GM12864 (cell line): ENCODE measurements at regions not wholly inside any gene's neighbourhood (a gene's known extent, or its start where the extent isn't known, plus 50 kb on each side); places are given as distances from the start of the nearest gene placed in this dataset.
A peak's percentile ranks its signal among the peaks of the same experiment; 100 is the strongest.

ENCODE experiments used
- DNase-seq: peaks from one replicate; pipeline ENCODE4 v3.0.0-alpha.2; 2011; ENCODE audit warnings: low read depth
- H3K4me3 ChIP-seq: 2 replicates; pipeline ENCODE4 v1.5.1; 2011; ENCODE audit warnings: mild to moderate bottlenecking, low read depth, low read length, control low read depth
- CTCF ChIP-seq: IDR thresholded peaks from 2 replicates; pipeline ENCODE4 v1.5.1; 2011; ENCODE audit warnings: low read depth, mild to moderate bottlenecking, moderate library complexity, low read length, control low read depth, inconsistent platforms; ENCODE audit errors: missing control alignments

GRCh38 chr3:170814822-170815221, 55.2 kb downstream of the RPL22L1 start:
- TF ChIP-seq CTCF, result no peak
- no peak overlapping the region for H3K4me3 ChIP-seq
- DNase-seq, result no peak

GRCh38 chr3:170813266-170813665, 56.7 kb downstream of the RPL22L1 start:
- no peak for TF ChIP-seq CTCF
- DNase-seq, result no peak
- H3K4me3 ChIP-seq, result no peak overlapping the region

- H3K4me3 ChIP-seq, result no peak overlapping the region
- peak; percentile 44 for DNase-seq
- TF ChIP-seq CTCF, result peak; percentile 85
Observed at GRCh38 chr3:170811928-170812591, 57.9 kb downstream of the RPL22L1 start.

- no peak for DNase-seq
- no peak overlapping the region for H3K4me3 ChIP-seq
Observed at GRCh38 chr3:170811515-170811914, 58.5 kb downstream of the RPL22L1 start.

GRCh38 chr3:170809975-170810357, 60.0 kb downstream of the RPL22L1 start:
- no peak overlapping the region for H3K4me3 ChIP-seq
- DNase-seq, result no peak
- TF ChIP-seq CTCF, result no peak

More at GRCh38 chr3:170811515-170811914, 58.5 kb downstream of the RPL22L1 start:
- no peak for TF ChIP-seq CTCF

- no peak overlapping the region for H3K4me3 ChIP-seq
- peak; percentile 55 for TF ChIP-seq CTCF
- DNase-seq, result peak; percentile 7
Observed at GRCh38 chr3:170809007-170809974, 60.7 kb downstream of the RPL22L1 start.
